ENCODE measurements at regions not wholly inside any gene's neighbourhood (a gene's known extent, or its start where the extent isn't known, plus 50 kb on each side); places are given as distances from the start of the nearest gene placed in this dataset.
A peak's percentile ranks its signal among the peaks of the same experiment; 100 is the strongest.

GRCh38 chr6:105794239-105794638 is 291.9 kb upstream of the PRDM1 start:
- peak; percentile 70 for DNase-seq (ENCODE audit: low spot score)

DNA sequence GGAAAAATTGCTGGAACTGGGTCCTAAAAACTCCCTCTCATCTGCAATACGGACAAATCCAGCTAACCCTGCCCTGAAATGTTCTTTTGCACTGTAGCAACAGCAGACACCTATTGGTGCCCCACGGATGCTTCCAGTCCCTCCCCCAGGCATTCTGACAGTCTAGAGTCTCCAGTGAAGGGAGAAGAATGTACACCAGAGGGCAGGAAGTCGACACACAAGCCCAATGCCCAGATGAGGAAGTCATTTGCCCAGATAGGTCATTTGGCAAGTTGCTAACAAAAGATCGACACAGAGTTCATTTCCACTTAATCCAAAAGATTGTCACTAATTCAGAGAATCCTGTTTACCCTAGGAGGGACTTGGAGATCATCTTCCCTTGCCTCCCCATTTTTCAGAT is 293.0 kb upstream of the PRDM1 start:
- no peak for DNase-seq (ENCODE audit: low spot score)

DNA sequence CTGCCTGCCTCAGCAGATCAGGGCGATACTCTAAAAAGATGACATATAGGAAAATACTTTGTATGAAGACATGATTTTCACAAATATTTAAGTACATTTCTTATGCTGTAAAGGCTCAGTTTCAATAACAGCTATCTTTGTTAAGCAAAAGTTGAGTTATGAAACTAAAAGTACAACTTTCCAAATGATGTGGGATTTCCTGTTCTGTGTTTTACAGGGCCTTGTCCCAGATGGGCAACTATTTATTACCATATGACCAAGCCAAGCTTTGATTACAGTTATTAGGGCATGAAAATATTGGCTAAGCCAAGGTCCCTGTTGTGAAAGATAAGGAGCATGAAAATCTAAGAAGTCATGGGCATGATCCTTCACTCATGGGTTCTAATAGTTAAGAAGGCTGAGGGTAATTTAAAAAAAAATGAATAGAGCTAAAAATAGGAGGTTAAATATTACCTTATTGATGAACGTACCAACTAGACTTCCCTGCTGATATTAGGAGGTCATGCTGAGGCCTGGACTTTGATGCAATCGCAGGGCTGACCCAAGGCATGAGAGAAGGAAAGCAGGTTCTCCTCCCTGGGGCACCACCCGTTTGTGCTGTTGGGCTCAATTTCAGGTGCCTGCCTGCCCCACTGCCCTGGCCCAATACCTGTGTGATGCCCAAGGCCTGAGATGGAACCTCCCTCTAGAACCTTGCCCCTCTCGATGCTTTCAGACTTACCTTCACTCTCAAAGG is 294.4 kb upstream of the PRDM1 start:
- DNase-seq (ENCODE audit: low spot score), result no peak

DNA sequence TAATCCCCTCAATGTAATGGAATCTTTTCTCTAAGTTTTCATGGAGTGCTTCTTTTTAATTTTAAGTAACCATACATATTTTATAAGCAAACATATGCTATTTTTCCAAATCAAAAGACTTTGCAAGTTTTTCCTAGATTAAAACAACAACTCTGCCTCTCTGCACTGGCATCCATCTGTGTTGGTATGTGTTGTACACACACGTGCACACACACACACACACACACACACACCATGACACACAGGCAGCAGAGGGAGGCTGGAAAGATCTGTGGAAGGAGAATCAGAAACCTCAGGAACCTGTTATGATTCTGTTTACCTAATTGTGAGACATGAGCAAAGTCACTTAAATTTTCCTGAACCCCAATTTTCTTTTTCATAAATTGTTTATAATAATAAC is 295.0 kb upstream of the PRDM1 start:
- DNase-seq (ENCODE audit: low spot score), result no peak

DNA sequence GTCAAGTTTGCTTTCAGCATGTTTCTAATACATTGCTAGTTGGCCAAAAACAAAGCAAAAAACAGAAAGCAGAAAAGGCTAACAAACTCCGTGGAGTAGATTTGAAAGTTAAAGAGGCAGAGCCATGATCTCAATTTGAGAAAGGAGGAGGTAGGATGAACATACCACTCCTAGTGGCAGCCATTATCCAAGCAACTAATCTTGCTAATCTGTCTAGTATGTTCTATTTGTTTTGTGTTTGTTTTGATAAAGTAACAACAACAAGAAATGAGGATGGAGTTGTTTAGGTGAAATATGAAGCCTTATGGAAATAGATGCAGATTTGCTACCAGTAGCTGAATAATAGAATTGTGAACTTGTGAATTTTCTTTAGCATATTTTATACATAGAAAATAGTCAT is 295.5 kb upstream of the PRDM1 start:
- no peak for DNase-seq (ENCODE audit: low spot score)

DNA sequence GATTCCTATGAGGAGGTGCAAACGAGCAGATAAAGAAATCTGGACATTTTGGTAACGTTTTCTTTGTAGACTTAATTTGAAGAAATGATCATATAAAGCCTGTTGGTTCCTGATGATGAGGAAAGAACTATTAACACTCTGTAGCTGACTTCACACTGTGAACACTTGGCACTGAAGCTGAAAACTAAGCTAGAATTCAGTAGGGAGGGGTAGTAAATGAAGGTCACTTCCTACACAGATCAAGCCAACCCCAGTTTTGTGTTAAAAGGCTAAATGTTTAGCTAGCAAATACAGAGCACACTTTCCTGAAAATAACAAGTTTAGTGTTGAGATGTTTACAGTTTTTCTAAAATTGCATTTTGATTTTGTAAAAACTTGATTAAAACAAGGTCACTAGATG is 296.2 kb upstream of the PRDM1 start:
- DNase-seq (ENCODE audit: low spot score), result no peak

DNA sequence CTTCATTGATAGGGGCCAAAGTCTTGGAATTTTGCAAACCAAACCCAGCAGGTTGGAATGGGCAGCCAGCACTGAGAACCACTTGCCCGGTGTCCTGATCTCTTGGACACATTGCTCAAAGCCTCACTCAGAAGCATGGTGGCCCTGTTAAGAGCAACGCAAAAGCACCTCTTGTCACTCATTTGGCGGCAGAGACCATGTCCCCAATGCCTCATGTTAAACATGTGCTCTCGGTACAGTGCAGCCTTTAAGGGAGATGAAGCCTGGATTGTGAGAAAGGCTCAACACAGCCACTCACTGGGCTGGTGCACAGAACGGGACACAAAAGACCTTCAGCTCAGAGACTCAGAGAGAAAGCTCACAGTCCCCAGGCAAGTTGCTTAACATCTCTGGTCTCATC is 298.4 kb upstream of the PRDM1 start:
- no peak for DNase-seq (ENCODE audit: low spot score)

- DNase-seq (ENCODE audit: low spot score), result no peak
Observed at GRCh38 chr6:105786890-105787655, 299.1 kb upstream of the PRDM1 start.

GRCh38 chr6:105786449-105786848 is 299.7 kb upstream of the PRDM1 start:
- DNase-seq (ENCODE audit: low spot score), result no peak

- no peak for DNase-seq (ENCODE audit: low spot score)
Observed at GRCh38 chr6:105785066-105785811, 300.9 kb upstream of the PRDM1 start.

DNA sequence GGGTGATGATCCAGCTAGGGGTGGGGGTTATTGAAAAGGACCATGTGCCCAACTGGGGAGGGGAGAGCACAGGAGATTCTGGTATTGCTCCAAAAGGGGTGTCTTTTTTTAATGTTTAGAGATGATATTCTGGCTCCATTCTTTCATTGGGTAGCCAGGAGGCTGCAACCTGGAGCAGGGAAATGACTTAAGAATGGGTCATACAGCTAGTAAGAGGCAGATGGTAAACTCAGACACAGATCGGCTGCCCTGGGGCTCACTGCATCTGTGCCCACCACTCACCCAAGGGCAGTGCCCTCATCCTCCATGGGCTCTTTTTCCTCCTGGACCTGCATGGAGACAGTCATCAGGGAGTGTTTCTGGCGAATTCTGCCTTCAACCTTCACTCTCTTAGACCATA is 302.0 kb upstream of the PRDM1 start:
- no peak for DNase-seq (ENCODE audit: low spot score)

GRCh38 chr6:105783333-105783935 is 302.7 kb upstream of the PRDM1 start:
- no peak for DNase-seq (ENCODE audit: low spot score)

GRCh38 chr6:105781915-105782314 is 304.2 kb upstream of the PRDM1 start:
- DNase-seq (ENCODE audit: low spot score), result no peak

GRCh38 chr6:105781248-105781647 is 304.9 kb upstream of the PRDM1 start:
- DNase-seq (ENCODE audit: low spot score), result no peak

DNA sequence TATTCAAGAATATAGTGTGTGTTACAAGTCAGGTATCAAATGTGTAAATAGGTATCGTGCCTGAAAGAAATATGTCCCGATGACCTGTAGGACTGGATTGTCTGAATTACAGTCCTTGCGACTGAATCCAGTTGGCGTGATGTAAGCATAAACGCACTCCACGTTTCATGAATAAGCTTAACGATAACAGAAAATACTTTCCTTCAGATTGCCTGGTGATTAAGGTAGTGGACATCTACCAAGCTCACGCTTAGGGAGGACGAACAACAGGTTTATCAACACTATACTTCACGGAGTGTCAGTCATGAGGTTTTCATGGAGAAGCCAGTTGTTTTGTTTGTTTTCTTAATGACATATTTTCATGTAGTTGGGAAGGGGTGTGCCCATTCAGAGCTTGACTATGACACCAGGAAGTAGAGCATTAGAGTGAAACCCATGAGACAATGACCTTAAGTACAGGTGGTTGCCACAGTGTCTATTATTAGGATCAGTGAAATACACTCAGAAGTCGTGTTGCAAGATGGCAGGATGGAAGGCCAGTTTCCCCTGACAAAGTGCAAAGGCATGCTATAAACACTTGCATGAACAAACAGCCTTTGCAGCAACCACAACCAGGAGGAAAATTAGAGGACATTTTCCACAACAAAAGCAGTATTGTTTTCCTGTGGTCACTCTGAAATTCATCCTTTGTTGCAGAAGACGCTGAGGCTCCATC is 305.8 kb upstream of the PRDM1 start:
- no peak for DNase-seq (ENCODE audit: low spot score)

DNA sequence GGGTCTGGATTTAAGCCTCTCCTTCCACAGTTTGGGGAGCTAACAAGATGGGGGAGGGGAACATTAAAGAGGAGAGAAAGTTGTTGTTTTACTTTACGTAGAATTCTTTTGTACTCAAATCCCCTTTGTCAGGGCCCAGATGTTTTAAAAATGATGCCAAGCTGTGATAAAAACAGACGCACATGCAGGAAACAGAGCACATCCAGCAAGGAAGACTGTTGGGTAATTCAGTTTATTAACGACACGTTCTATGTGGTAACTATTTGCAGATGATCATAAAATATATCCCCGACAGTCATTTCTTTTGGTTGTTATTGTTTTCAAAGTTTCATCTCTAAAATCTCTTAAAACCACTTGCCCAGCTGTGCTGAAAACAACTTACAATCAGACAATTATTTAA is 307.0 kb upstream of the PRDM1 start:
- DNase-seq (ENCODE audit: low spot score), result peak; percentile 21

- no peak for DNase-seq (ENCODE audit: low spot score)
Observed at GRCh38 chr6:105775095-105775494, 311.0 kb upstream of the PRDM1 start.

DNA sequence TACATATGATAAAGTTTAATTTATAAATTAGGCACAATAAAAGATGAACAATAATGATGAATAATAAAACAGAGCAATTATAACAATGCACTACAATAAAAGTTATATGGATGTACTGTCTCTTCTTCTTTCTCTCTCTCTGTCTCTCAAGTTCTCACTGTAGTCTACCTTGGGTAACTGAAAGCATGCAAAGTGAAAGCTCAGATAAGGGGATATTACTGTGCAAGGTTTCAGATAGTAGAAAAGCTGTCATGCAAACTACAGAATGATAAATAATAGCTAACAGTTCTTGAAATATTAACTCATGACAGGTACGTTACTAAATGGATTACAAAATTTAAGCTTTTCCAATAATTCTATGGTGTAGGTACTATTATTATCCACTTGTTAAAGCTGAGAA is 311.9 kb upstream of the PRDM1 start:
- no peak for DNase-seq (ENCODE audit: low spot score)

DNA sequence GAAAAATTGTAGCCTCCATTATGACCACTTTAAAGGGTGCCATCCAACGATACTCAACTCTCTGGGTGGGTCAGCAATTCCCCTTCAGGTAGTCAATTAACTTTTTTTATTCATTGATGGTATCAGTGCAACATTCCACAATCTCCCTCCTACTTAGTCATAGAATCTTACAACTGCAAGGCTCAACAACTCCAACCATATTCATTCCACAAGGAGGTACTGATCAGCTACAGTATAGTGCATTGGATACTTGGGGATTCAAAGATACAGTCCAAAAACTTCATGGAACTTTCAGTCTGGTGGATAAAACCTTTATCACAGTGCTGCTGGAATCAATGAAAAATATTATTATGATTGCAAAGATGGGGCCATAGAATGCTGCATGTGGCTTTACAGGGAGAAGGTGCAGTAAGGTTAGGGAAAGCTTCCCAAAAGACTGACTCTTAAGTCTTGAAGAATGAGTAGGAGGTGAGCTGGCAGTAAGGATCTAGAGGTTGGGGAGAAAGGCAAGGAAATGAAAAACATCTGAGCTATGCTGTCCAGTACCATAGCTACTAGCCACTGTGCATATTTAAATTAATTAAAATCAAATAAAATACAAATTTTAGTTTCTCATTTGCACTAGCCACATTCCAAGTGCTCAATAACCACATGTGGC is 314.7 kb upstream of the PRDM1 start:
- DNase-seq (ENCODE audit: low spot score), result no peak

GRCh38 chr6:105769987-105770386 is 316.1 kb upstream of the PRDM1 start:
- peak; percentile 46 for DNase-seq (ENCODE audit: low spot score)

DNA sequence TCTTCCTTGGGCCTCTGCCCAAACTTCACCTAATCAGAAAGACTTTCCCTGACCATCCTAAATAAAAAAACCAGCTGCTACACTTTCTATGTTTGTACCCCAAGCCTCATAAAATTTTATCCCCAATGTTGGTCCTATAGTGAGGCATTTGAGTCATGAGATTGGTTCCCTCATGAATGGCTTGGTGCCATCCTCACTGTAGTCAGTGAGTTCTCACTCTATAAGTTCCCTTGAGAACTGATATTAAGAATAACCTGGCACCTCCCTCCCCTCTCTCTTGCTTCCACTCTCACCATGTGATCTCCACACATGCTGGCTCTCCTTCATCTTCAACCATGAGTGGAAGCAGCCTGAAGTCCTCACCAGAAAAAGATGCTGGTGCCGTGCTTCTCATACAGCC is 316.9 kb upstream of the PRDM1 start:
- no peak for DNase-seq (ENCODE audit: low spot score)
